Testis (tissue), 2 donors: ENCODE measurements at regions not wholly inside any gene's neighbourhood (a gene's known extent, or its start where the extent isn't known, plus 50 kb on each side); places are given as distances from the start of the nearest gene placed in this dataset.

Source experiments
- CTCF ChIP-seq, 3 experiments: fragments of 450-650 bp in 2 of 3; fragments of 200-600 bp in 1 of 3; sonication (generic) in 1 of 3; IDR thresholded peaks; one replicate each; pipeline ENCODE4 v1.5.1; 2016 to 2019; ENCODE audit warnings: antibody characterized with exemption in 3 of 3, mild to moderate bottlenecking in 2 of 3, moderate library complexity in 1 of 3
- POLR2A ChIP-seq: fragments of 450-650 bp; IDR thresholded peaks from one replicate; pipeline ENCODE4 v1.6.1; 2017; ENCODE audit warnings: antibody characterized with exemption, mild to moderate bottlenecking, moderate library complexity

- TF ChIP-seq POLR2A (no peak), CTCF (IDR thresholded peaks at IDR 0.05) (no peak)
Observed at GRCh38 chr18:28690836-28691495, 514.0 kb upstream of the CDH2 start.
